Stimulated activated CD4-positive, alpha-beta T cell treated with anti-CD3 and anti-CD28 coated beads, TNF-alpha, amount 100 ng/mL, for 24 hours (primary cell): ENCODE measurements at regions not wholly inside any gene's neighbourhood (a gene's known extent, or its start where the extent isn't known, plus 50 kb on each side); places are given as distances from the start of the nearest gene placed in this dataset.
"Not testable (repeated sequence)": the region's sequence is repeated elsewhere in the genome, so short reads cannot be mapped to it uniquely, and the experiment has no call there.

Experiments
- DNase-seq, 3 experiments: peaks; one replicate each; pipeline ENCODE4 v3.0.0-alpha.2; 2020; ENCODE audit warnings: low read depth in 3 of 3

GRCh38 chr4:164313853-164314252 lies 440.1 kb upstream of the SMIM31 start:
- no peak for DNase-seq

- no peak for DNase-seq
Observed at GRCh38 chr4:164318350-164318749, 435.6 kb upstream of the SMIM31 start.

GRCh38 chr4:164319688-164320087 lies 434.2 kb upstream of the SMIM31 start:
- DNase-seq: no peak

- no peak for DNase-seq
Observed at GRCh38 chr4:164320847-164321246, 433.1 kb upstream of the SMIM31 start.

- DNase-seq: no peak
Observed at GRCh38 chr4:164326056-164326455, 427.9 kb upstream of the SMIM31 start.

- DNase-seq: no peak
Observed at GRCh38 chr4:164337219-164337944, 416.5 kb upstream of the SMIM31 start.

- no peak for DNase-seq
Observed at GRCh38 chr4:164343472-164343976, 410.4 kb upstream of the SMIM31 start.

- no peak for DNase-seq
Observed at GRCh38 chr4:164345756-164346155, 408.2 kb upstream of the SMIM31 start.

GRCh38 chr4:164350061-164350460 lies 403.9 kb upstream of the SMIM31 start:
- no peak for DNase-seq

GRCh38 chr4:164350716-164351115 lies 403.2 kb upstream of the SMIM31 start:
- DNase-seq: not testable (repeated sequence)

- DNase-seq: no peak
Observed at GRCh38 chr4:164357957-164358356, 396.0 kb upstream of the SMIM31 start.

- no peak for DNase-seq
Observed at GRCh38 chr4:164358400-164358799, 395.5 kb upstream of the SMIM31 start.

- DNase-seq: no peak
Observed at GRCh38 chr4:164359881-164360280, 394.1 kb upstream of the SMIM31 start.

- DNase-seq: no peak
Observed at GRCh38 chr4:164368894-164369293, 385.0 kb upstream of the SMIM31 start.

- DNase-seq: no peak
Observed at GRCh38 chr4:164373021-164373420, 380.9 kb upstream of the SMIM31 start.

- DNase-seq: no peak
Observed at GRCh38 chr4:164377277-164377676, 376.7 kb upstream of the SMIM31 start.

- no peak for DNase-seq
Observed at GRCh38 chr4:164378361-164378760, 375.6 kb upstream of the SMIM31 start.

GRCh38 chr4:164379694-164380093 lies 374.2 kb upstream of the SMIM31 start:
- DNase-seq: no peak

GRCh38 chr4:164381859-164382258 lies 372.1 kb upstream of the SMIM31 start:
- DNase-seq: no peak

- no peak for DNase-seq
Observed at GRCh38 chr4:164383058-164383357, 370.9 kb upstream of the SMIM31 start.

GRCh38 chr4:164383358-164384220 lies 370.3 kb upstream of the SMIM31 start:
- no peak for DNase-seq

- no peak for DNase-seq
Observed at GRCh38 chr4:164384416-164384815, 369.5 kb upstream of the SMIM31 start.

GRCh38 chr4:164396439-164396838 lies 357.5 kb upstream of the SMIM31 start:
- no peak for DNase-seq
